HG03196 (cell line): ENCODE measurements at regions not wholly inside any gene's neighbourhood (a gene's known extent, or its start where the extent isn't known, plus 50 kb on each side); places are given as distances from the start of the nearest gene placed in this dataset.
"Not testable (repeated sequence)": the region's sequence is repeated elsewhere in the genome, so short reads cannot be mapped to it uniquely, and the experiment has no call there.

Experiments
- ATAC-seq: cut with Tn5 transposase; IDR thresholded peaks from one replicate; pipeline ENCODE4 v1.9.1; 2021; ENCODE audit not compliant: unreplicated experiment

DNA sequence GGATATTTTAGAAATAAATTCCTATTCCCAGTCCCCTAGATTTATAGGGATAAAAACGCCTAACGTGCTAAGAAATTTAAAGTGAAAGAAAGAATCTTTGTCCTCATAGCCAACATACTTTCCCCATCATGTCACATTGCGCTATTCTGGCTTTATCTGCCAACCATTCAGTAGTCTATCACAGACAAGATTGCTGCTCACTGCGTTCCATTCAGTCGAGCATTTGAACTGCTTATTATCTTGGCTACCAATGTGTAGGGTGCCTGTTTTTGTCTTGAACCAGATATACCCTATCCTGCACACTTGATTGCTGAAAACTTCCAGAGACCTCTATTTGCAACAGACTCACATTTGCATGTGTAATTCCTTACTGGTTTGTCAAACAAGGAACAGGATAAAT is 751.5 kb downstream of the EPHA7 start:
- no peak for ATAC-seq

DNA sequence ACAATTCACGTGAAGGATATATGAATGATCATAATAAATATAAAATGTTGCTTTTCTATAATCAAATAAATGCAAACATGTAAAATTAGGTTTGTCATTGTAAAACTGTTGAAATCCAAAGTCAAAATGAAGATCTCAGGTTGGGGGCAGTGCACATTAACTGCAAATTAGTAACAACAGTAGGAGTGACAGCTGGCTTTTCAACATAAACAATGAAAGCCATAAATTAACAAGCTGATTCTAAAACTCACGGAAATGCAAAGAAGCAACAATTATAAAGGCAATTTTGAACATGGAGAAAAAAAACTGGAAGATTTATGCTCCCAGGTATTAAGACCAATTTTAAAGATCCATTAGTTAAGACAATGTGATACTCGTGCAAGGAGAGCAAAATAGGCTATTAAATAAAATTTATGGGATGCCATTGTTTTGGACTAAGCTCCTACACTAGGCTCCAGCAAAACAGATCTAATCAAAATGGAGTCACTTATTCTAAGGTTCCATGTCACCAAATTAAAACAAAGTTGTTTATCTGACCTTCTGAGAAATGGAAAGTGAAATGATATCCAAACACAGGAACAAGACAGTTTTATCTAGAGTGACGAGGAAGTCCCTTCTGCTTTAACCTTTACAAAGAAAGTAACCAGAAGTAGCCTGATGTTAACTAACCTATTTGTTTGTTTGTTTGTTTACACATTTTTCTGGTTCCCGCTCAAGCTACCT is 770.8 kb downstream of the EPHA7 start:
- ATAC-seq: no peak

DNA sequence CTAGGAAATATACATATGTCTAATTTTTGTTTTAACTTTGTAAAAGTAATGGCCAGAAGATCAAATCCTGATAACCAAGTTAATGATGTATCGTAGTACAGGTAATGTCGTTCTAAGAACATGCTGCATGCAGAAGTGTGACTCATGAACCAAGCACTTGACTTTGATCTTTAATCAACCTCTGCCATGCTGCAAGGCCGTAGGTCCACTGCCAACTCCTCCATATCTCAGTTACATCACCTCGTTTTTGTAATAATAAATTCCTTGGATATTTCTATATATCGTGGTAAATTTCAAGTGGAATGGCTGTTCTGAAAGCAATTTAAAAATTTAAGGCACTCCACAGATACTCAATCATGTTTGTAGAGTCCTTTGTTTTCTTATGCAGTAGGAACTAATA is 771.7 kb downstream of the EPHA7 start:
- ATAC-seq: no peak

DNA sequence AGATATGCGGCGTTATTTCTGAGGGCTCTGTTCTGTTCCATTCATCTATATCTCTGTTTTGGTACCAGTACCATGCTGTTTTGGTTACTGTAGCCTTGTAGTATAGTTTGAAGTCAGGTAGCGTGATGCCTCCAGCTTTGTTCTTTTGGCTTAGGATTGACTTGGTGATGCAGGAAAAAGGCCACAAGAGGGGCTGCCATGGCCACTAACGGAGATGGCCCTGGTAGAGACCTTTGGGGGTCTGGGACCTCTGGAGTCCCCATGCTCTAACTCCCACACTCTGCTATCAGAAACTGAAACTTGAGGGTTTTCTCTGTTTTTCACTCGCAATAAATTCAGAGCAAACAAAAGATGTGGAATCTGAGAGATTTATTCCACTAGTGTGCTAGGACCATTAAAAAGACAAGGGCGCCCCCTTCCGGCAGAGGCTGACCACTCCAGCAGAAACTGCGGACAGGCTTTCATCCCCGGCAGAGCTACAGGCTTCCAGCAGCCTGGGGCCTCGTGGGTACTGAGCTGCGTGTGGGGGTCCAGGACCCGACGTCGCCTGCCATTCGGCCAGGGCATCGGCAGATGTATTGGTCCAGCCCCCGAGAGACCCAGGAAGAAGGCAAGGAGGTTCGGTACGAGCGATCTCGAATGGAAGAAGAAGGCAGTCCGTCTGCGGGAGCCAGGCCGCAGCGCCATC is 775.1 kb downstream of the EPHA7 start:
- not testable (repeated sequence) for ATAC-seq

DNA sequence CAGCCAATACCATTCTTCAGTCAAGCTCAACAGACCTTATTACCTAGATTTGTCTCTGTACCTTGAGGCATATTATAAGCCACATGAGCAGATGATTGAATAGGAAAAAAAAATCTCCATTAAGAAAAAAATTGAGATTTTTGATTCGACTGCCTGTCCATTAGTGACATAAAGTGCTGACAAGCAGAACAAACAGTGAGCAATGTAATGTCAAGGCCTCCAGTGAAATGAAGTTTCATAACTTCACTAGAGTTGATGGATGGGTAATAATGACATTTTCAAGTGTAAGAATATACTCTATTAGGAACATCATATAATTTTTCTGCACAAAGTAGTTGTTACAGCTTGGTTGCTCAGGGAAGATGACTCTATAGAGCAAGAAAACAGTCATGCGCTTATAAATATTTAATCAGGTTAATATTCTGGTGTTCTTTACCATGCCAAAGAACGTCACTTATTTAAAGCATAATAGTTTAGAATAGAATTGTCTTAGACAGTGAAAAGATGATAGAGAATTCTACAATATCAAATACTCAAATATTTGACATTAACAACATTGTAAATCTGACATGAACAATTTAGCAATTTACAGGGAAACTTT is 783.7 kb downstream of the EPHA7 start:
- ATAC-seq: no peak

DNA sequence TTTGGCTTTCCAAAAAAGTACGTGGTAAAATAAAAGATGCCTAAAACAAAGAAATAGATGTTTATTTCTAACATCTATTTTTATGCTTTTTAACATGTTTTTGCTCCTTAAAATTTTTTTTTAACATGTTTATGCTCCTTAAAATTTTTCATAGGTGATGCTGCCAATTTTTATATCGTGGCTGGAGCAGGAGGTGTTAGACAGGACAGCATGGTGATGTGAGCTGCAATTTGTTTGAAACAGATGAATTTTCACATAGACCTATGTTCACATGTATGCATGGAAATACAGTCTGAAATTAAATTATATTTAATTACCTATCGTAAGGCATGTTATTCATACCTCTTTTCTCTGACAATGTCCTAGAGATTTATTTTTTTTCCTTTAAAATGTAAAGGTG is 784.8 kb downstream of the EPHA7 start:
- ATAC-seq: no peak

DNA sequence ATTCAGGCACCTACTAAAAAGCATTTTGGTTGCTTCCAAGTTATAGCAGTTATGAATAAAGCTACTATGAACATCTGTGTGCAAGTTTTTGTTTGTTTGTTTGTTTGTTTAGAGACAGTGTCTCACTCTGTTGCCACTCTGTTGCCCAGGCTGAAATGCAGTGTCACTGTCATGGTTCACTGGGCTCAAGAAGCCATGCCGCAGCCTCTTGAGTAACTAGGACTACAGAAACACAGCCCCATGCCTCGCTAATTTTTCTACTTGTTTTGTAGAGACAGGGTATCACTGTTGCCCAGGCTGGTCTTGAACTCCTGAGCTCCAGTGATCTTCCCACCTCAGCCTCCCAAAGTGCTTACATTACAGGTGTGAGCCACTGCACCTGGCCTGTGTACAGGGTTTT is 795.9 kb downstream of the EPHA7 start:
- ATAC-seq: no peak

DNA sequence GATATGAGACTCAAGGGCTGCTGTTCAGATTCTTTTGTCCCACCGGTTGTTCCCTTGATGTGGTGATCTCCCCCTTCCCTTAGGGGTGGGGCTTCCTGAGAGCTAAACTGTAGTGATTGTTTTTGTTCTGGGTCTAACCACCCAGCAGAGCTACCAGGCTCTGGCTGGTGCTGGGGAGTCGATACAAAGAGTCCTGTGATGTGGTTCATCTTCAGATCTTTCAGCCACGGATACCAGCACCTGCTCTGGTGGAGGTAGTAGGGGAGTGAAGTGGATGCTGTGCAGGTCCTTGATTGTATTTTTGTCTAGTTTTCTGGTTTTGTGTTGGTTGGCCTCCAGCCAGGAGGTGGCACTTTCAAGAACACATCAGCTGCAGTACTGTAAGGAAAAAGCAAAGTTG is 801.6 kb downstream of the EPHA7 start:
- ATAC-seq: no peak

DNA sequence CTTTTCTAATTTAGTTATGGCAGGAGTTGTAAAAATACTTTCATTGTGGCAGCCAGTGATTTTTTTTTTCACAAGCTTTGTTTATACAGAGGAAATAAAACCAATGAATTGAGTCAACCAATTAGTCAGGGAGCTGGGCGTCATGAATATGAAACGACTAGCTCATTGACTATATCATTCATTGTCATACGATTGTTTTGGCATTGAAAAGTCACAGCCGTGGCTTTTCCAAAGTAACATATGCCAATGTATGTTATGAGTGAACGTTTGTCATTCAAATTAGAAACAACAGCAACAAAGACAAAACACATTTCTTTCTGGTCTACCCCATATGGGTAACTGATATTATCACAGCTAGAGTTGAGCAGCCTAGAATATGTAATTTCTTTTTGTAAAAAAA is 810.6 kb downstream of the EPHA7 start:
- ATAC-seq: no peak

DNA sequence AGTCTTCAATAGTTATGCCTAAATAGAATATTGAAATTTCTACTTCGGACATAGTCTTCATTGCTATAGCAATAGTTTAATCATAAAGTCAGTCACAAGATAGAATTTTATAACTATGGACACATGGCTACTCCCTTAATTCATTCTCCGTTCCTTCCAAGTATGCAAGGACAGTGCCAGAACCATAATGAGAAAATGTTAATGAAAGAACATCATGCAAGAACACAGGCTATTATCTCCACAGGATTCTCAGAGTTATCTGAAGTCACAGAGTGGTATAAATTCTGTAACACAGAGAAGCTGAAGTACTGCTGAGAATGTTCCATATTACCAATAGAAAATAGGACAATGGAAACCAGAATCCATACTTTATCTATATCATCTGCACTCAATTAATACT is 826.2 kb downstream of the EPHA7 start:
- ATAC-seq: no peak

DNA sequence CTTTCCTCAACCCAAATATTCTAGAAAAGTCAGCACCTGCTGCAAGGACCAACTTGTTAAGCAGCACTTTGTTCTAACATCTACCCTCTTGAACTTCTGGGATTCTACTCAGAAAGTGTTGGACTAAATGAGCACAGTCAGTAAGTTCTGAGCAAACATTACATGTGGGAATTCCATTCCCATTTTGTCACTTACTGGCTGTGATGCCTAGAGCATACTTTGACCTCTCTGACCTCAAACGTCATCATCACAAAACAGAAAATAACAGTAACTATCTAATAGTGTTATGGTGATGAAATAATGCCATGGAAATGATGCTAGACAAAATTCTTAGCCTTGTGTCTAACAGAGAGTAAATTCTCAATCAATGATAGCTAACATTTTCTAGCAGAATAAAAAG is 829.4 kb downstream of the EPHA7 start:
- no peak for ATAC-seq

DNA sequence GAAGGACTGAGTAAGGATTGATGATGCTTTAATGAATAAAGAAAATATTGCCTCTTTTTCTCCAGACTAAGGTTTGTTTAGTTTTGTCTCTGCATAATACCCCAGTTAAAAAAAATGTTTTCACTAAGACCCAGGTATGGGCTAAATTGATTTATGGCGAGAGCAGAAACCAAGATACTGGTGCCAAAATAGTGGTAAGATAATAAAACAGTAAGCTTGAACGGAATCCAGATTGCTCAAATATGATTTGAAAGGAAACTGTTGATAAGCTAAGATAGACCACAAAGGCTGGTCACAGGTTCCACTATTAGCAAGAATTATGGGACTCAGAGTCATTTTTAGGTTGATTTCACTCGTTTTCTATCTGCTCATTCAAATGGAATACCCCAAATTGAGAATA is 831.2 kb downstream of the EPHA7 start:
- ATAC-seq: no peak

DNA sequence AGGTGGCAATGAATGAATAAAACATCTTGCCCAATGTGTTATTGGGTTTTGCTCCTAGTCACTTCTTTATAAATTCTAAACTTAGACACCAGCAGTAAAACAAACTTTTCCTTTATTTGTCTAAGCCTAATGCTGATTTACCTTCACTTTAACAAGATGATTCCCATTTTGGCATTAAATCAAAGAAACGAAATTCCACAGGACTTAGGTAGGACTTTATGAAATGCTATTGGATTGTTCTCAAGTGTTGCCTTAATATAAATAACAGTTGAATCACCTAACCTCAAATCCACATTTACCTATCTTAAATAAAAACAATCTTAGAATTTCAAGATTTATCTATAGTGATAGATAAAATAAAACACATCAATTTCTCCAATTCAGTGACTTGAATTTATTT is 831.8 kb downstream of the EPHA7 start:
- ATAC-seq: no peak

DNA sequence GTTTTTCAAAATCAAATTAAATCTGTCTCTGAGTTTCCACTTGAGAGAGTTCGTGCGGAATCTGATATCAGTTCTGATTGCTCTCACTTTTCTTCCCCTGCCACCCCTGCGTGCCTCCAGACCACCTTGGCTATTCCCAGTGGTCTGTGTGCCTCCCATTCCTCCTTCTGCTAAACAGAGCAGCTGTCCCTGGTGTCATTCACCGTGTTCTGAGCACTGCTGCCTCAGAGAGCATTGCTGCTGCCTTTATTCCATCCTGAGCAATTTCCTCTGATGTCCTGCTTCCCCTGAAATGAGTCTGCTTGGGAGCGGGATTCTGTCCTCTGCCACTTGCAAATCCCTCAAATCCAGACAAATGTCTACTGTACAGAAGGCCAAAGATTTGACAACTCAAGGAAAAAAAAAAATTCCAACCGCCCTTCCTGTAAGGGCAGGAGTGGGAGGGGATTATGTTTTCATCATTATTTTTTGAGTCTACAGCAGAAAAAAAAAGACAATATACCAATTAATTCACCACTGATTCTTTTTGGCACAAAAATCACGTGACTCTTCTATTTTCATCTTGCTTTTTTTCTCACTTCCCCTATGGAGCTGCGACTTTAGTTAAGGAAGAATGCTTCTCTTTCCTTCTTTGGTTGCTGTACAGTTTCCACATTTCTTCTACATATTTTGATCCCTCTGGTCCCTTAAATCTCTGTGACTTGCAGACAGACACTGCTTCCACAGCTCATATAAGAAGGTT is 833.0 kb downstream of the EPHA7 start:
- ATAC-seq: no peak

DNA sequence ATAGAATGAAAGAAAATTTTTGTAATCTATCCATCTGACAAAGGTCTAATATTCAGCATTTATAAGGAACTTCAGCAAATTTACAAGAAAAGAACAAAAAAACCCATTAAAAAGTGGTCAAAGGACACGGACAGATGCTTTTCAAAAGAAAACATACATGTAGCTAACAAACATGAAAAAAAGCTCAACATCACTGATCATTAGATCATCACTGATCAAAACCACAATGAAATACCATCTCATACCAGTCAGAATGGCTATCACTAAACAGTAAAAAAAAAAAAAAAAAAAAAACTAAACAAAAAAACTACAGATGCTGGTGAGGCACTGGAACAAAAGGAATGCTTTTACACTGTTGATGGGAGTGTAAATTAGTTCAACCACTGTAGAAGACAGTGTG is 837.1 kb downstream of the EPHA7 start:
- ATAC-seq: no peak

DNA sequence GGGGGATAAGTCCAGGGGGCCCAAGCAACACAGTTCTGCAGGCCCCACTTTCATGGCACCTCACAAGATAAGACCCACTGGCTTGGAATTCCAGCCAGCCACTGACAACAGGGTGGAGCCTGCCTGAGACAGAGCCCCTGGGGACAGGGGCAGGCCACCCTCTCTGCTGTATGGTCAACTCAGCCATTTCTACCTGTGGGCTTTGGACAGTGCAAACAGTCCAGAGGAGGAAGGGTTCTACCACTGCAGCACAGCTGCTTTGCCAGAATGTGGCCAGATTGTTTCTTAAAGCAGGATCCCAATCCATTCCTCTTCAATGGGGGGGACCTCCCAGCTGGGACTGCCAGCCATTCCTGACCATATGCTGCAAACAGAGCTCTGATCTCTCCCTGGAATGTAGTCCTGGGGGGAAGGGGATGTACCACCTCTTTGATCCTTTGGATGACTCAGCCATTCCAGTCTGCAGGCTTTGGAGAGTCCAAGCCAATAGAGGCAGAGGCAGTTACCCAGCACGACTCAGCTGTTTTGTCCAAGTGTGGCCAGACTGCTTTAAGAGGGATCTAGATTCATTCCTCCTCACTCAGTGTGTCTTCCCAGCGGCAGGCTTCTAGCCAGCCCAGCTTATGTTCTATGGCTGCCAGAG is 842.2 kb downstream of the EPHA7 start:
- no peak for ATAC-seq

DNA sequence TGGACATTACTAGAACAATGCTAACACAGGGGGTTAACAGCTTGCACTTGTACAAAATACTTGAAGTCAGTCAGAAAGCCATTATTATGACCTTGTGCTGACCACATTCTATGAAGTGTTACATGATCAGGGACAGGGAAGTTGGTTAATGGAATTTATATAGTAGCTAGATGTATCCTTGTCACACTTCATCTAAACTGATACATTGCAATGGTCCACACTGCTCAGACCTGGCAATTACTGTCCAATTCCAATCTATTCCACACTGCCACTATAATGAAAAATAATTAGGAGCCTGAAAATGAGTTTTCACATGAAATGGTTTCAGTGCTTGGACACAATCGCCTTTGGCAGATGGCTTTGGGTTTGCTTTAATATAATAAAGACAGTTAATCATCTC is 850.8 kb downstream of the EPHA7 start:
- ATAC-seq: no peak

DNA sequence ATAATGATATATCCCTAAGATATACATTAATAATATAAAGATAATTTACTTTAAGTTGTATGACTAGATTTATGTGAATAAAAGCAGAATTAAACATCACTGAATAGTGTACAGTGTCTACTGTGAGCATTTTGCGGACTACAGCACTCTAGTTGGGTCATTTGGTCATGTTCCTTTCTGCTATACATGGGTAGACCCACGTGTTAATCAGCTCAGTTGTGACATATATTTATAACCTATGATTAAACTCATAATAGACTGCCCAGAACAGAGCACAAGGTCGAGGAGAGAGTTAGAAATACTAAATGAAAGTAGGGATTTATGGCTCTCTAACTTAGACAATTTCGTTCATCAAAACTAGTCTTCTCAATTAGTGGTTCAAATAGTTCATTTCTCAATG is 852.7 kb downstream of the EPHA7 start:
- ATAC-seq: no peak

DNA sequence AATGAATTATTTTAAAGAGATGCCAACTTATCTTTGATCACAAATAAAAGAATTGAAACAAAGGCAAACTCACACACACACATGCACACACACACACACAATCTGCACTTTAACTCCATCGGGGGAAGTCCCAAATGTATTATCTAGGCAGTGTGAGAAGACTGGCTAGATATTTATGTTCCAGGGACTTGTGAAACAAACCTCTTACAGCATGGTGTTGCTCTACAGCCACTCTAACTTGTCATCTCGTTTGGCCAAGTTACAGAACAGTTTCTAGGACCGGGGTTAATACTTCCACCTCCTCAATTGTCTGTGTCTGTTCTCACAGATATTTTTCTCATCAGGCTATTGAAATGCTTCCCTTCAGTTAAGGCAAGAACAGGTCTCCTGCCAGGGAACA is 855.0 kb downstream of the EPHA7 start:
- ATAC-seq: no peak

DNA sequence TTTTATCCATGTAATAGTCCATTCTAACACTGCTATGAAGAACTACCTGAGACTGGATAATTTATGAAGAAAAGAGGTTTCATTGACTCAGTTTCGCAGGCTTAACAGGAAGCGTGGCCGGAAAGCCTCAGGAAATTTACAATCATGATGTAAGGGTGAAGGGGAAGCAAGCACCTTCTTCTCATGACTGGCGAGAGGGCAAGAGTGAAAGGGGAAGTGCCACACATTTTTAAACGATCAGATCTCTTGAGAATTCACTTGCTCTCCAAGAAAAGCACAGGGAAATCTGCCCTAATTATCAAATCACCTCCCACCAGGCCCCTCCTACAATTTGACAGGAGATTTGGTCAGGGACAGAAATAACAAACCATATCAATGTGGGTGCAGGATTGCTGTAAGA is 859.7 kb downstream of the EPHA7 start:
- ATAC-seq: no peak

DNA sequence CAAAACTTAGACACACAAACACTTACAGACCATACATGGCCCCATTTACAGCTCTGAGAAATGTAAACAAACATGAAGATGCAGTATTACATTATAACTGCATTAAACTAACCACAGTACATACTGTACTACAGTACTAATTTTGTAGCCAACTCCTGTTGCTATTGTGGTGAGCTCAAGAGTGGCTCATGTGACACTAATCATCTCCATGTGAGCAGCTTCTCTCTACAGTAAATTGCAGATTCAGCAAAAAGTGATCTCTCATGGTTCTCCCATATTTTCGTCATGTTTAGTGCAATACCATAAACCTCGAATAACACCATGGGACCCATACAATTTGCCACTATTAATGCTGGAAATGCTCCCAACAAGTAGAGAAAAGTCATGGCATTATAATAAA is 860.4 kb downstream of the EPHA7 start:
- no peak for ATAC-seq
